Natural killer cell treated with Interleukin-12 subunit alpha and Interleukin-12 subunit beta and Interleukin-15 and Interleukin-18, amount 100 ng/mL, for 72 hours (primary cell): ENCODE measurements at regions not wholly inside any gene's neighbourhood (a gene's known extent, or its start where the extent isn't known, plus 50 kb on each side); places are given as distances from the start of the nearest gene placed in this dataset.
A peak's percentile ranks its signal among the peaks of the same experiment; 100 is the strongest.

Source experiments
- ATAC-seq, 2 donors: fragments of 150-1000 bp; cut with Tn5 transposase in 1 of 2; sonication (Bioruptor Pico), chemical (Tn5 transposase) in 1 of 2; 2 replicates each; pipeline ENCODE4 v1.10.0; 2021
- DNase-seq: peaks from one replicate; pipeline ENCODE4 v3.0.0; 2022; ENCODE audit warnings: low spot score
- H3K27ac Mint-ChIP-seq, 2 donors: 1 replicate in 1 of 2; 2 replicates in 1 of 2; pipeline ENCODE4 v1.8.0; 2022; ENCODE audit warnings: mixed read lengths in 2 of 2, mild to moderate bottlenecking in 1 of 2, moderate library complexity in 1 of 2
- H3K27me3 Mint-ChIP-seq, 2 donors: 1 replicate in 1 of 2; 2 replicates in 1 of 2; pipeline ENCODE4 v1.8.0; 2022; ENCODE audit warnings: mixed read lengths in 2 of 2
- H3K36me3 Mint-ChIP-seq: one replicate; pipeline ENCODE4 v1.8.0; 2022; ENCODE audit warnings: mixed read lengths
- H3K4me1 Mint-ChIP-seq, 2 donors: 1 replicate in 1 of 2; 2 replicates in 1 of 2; pipeline ENCODE4 v1.8.0; 2022; ENCODE audit warnings: low read depth in 2 of 2, mixed read lengths in 2 of 2, mild to moderate bottlenecking in 1 of 2
- H3K4me3 Mint-ChIP-seq: one replicate; pipeline ENCODE4 v1.8.0; 2022; ENCODE audit warnings: mixed read lengths
- H3K9me3 Mint-ChIP-seq: 2 replicates; pipeline ENCODE4 v1.8.0; 2022; ENCODE audit warnings: mixed read lengths

GRCh38 chr9:90546200-90546599 is 96.4 kb downstream of the DIRAS2 start:
- Mint-ChIP-seq H3K27ac (no peak overlapping the region), H3K36me3 (peaks cover 6% of the 10 kb centered on the region), H3K4me3 (no peak overlapping the region), H3K9me3 (no peaks in the 10 kb centered on the region), H3K4me1 (no peaks in the 10 kb centered on the region), H3K27me3 (peaks cover 19 to 37% of the 10 kb centered on the region in 2 donors)
- no peak for DNase-seq
- ATAC-seq = no peak

GRCh38 chr9:90547896-90548295 is 94.7 kb downstream of the DIRAS2 start:
- H3K4me1 Mint-ChIP-seq = no peaks in the 10 kb centered on the region
- DNase-seq = no peak
- H3K4me3 Mint-ChIP-seq = no peak overlapping the region
- no peak for ATAC-seq
- H3K27me3 Mint-ChIP-seq = peaks cover 21 to 43% of the 10 kb centered on the region in 2 donors
- no peaks in the 10 kb centered on the region for H3K9me3 Mint-ChIP-seq
- no peak overlapping the region for H3K27ac Mint-ChIP-seq
- peaks cover 6% of the 10 kb centered on the region for H3K36me3 Mint-ChIP-seq

DNA sequence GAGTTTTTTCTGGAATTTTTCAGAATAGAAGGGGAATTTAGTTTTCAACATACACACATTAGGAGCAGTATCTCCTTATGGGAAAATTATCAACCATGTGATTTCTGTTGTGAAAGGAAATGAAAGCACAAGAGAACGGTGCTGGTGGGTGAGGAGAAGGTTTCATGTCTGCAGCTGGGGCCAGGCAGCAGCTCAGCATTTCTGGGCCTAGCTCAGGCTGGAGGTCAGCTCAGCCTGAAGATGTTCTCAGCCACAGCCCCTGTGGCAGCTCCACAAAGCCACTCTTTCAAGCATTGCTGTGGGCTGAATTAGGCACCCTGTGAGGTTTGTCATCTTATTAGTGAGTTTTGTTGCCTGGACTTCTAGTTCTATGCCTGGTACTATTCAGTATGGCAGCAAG is 90.3 kb downstream of the DIRAS2 start:
- ATAC-seq = peak in 1 of 2 donors; percentile 43
- H3K9me3 Mint-ChIP-seq = no peaks in the 10 kb centered on the region
- H3K4me3 Mint-ChIP-seq = no peak overlapping the region
- no peaks in the 10 kb centered on the region for H3K4me1 Mint-ChIP-seq
- no peak overlapping the region for H3K27ac Mint-ChIP-seq
- H3K27me3 Mint-ChIP-seq = peaks cover 23 to 29% of the 10 kb centered on the region in 2 donors
- DNase-seq = no peak
- H3K36me3 Mint-ChIP-seq = peaks cover 6% of the 10 kb centered on the region

DNA sequence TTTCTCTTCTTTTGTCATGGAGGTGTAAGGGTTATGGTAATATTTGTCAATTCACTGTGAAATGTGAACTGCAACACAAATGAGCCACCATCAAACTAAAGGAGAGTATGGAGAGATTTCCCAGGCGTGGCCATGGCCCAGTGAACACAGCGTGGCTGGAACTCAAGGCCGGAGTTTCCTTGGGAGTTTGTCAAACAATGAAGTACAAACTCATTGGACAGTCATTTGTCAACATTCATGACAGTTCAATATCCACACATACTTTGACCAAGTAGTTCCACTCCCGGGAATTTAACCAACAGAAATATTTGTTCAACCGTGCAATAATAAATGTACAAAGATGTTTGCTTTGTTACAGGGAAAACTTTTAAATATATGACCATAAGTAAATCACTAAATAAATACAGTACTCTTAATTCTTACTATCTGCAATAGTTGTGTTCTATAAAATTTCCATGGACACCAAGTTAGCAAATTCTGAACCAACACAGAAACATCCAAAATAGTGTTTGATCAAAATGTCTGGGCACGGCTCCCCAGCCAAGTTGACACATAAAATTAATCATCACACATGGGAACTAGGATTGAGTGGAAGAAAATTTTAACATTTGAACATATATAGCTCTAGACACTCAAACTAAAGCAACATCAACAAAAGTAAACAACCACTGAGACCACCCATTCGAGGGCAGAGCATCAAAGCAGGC is 87.1 kb downstream of the DIRAS2 start:
- no peaks in the 10 kb centered on the region for H3K4me1 Mint-ChIP-seq
- no peak overlapping the region for H3K27ac Mint-ChIP-seq
- no peak overlapping the region for H3K4me3 Mint-ChIP-seq
- peaks cover 14 to 16% of the 10 kb centered on the region in 2 donors for H3K27me3 Mint-ChIP-seq
- H3K36me3 Mint-ChIP-seq = no peaks in the 10 kb centered on the region
- DNase-seq (no peak), ATAC-seq (no peak)
- no peaks in the 10 kb centered on the region for H3K9me3 Mint-ChIP-seq

GRCh38 chr9:90556897-90557675 is 85.5 kb downstream of the DIRAS2 start:
- ATAC-seq (no peak), DNase-seq (no peak)
- no peak overlapping the region for H3K27ac Mint-ChIP-seq
- no peaks in the 10 kb centered on the region for H3K36me3 Mint-ChIP-seq
- H3K9me3 Mint-ChIP-seq = no peaks in the 10 kb centered on the region
- H3K27me3 Mint-ChIP-seq = peaks cover 7 to 11% of the 10 kb centered on the region in 2 donors
- H3K4me1 Mint-ChIP-seq = no peaks in the 10 kb centered on the region
- no peak overlapping the region for H3K4me3 Mint-ChIP-seq

- ATAC-seq (peak; percentile 11 to 24), DNase-seq (no peak)
- Mint-ChIP-seq H3K4me1 (no peaks in the 10 kb centered on the region), H3K27me3 (peaks cover 7 to 8% of the 10 kb centered on the region in 2 donors), H3K4me3 (no peak overlapping the region), H3K36me3 (no peaks in the 10 kb centered on the region), H3K9me3 (no peaks in the 10 kb centered on the region), H3K27ac (no peak overlapping the region)
Measured at GRCh38 chr9:90559075-90560073, 83.2 kb downstream of the DIRAS2 start.
